ACC112 (cell line): ENCODE measurements at regions not wholly inside any gene's neighbourhood (a gene's known extent, or its start where the extent isn't known, plus 50 kb on each side); places are given as distances from the start of the nearest gene placed in this dataset.

Experiments used
- H2AFZ ChIP-seq: fragments of 200-600 bp; sonication (generic); one replicate; pipeline ENCODE4 v1.6.0; 2017; ENCODE audit warnings: antibody characterized with exemption, low read length; ENCODE audit not compliant: unreplicated experiment
- H3K27ac ChIP-seq: fragments of 200-600 bp; sonication (generic); 2 replicates; pipeline ENCODE4 v1.5.1; 2014; ENCODE audit warnings: low read depth, mild to moderate bottlenecking, antibody characterized with exemption, low read length, moderate library complexity
- H3K27me3 ChIP-seq: fragments of 200-600 bp; sonication (generic); 2 replicates; pipeline ENCODE4 v1.6.1; 2014; ENCODE audit warnings: mild to moderate bottlenecking, antibody characterized with exemption, low read length, moderate library complexity, mixed read lengths; ENCODE audit not compliant: insufficient read depth
- H3K36me3 ChIP-seq: fragments of 200-600 bp; sonication (generic); 2 replicates; pipeline ENCODE4 v1.6.1; 2016; ENCODE audit warnings: mild to moderate bottlenecking, antibody characterized with exemption, low read length, moderate library complexity, mixed read lengths; ENCODE audit not compliant: insufficient read depth
- H3K4me1 ChIP-seq: fragments of 200-600 bp; sonication (generic); one replicate; pipeline ENCODE4 v1.6.1; 2016; ENCODE audit warnings: low read length, mixed read lengths; ENCODE audit not compliant: insufficient read depth, unreplicated experiment, control insufficient read depth
- H3K4me3 ChIP-seq: fragments of 200-600 bp; sonication (generic); 2 replicates; pipeline ENCODE4 v1.5.1; 2014; ENCODE audit warnings: mild to moderate bottlenecking, low read depth, low read length
- H3K79me2 ChIP-seq: fragments of 200-600 bp; sonication (generic); one replicate; pipeline ENCODE4 v1.6.0; 2016; ENCODE audit warnings: low read length; ENCODE audit not compliant: control insufficient read depth, unreplicated experiment, insufficient read depth

DNA sequence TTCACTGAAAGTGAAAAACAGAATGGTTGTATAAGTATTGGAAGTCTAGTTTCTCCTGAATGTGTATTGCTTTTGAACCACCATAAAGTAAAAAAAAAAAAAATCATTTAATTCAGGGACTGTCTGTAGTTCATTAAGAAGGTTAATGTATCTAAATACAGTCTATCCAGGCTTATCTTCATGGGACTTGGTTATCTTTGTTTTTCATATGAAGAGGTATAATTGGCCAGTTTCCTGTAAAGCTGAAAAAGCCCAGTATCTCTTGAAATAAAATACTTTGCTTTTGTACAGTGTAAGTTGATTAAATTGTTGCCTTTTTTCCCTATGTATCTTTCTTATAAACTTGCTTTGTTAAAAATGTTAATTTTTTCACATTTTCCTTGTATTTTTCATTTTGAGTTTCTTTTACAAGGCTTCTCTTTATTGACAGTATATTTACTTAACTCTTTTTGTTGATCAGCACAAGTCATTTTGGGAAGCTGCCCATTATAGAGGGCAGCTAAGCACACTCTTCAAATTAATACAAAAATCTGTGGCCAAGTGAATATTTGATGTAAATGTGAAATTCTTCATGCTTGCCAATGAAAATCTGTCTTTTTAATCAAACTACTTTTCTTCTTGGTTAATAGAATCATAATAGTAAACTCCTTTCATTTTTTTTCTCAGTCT lies 156.0 kb downstream of the TMTC3 start:
- 0 out of 2 replicates have a peak, but pooled peaks cover 3% of the 10 kb centered on the region for H3K36me3 ChIP-seq
- 0 out of 2 replicates have a peak overlapping the region, but pooled peaks have one; percentile 4 for H3K4me3 ChIP-seq
- no peaks in the 10 kb centered on the region for H3K79me2 ChIP-seq
- H3K27ac ChIP-seq = peak overlapping the region; percentile 100
- no peaks in the 10 kb centered on the region for H3K27me3 ChIP-seq
- peak overlapping the region; percentile 1 for H2AFZ ChIP-seq
- H3K4me1 ChIP-seq = peaks cover 44% of the 10 kb centered on the region

DNA sequence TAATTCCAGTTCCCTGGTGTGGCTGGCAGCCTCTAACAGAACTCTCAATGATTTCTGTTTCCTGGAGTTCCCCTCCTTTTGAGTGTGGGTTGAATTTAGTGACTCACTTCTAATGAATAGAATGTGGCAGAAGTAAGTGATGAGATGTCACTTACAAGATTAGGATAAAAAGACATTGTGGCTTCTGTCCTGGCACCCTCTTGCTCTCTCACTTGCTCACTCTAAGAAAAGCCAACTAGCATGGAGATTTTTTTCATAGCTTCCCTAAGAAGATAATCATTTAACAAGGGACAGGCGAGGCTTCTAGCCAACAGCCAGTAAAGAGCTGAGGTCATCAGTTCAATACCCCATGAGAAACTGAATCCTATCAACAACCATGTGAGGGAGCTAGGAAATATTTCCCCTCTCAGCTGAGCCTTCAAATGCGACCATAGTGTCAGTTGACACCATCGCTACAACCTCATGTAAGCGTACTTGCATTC lies 156.7 kb downstream of the TMTC3 start:
- Histone ChIP-seq H3K36me3 (peaks cover 5% of the 10 kb centered on the region; the same call in 1 of the 2 replicates), H3K79me2 (no peaks in the 10 kb centered on the region), H3K4me3 (peak overlapping the region; percentile 38; the same call in 1 of the 2 replicates), H3K27me3 (no peaks in the 10 kb centered on the region), H3K27ac (peak overlapping the region; percentile 100), H3K4me1 (peaks cover 44% of the 10 kb centered on the region), H2AFZ (peak overlapping the region; percentile 1)

DNA sequence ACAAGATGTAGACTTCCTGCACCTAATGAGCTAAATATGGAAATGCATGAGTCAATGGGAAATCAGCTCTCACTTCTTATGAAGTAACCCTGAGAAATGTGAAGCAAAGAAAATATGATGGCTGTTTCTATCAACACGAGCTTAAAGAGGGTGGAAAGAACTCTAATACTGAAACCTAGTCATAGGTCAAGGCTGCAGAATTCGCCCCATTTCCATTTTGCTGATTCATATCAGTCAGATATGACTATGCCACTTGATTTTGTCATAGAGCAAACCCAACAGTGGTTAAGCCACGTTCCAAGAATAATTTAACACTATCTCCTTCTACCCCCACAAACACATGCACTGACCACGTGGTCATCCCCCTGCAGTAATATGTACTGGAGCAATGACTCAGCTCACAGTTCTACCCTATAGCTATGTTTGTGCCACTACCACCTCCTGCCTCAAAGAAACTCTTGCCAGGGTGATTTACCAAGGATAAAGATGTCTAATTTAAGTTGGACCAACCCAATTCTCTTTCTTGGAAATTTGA lies 157.5 kb downstream of the TMTC3 start:
- Histone ChIP-seq H3K4me1 (peaks cover 44% of the 10 kb centered on the region), H3K79me2 (no peaks in the 10 kb centered on the region), H3K27ac (peak overlapping the region; percentile 100), H2AFZ (no peak overlapping the region), H3K36me3 (peaks cover 9% of the 10 kb centered on the region; the same call in 1 of the 2 replicates), H3K4me3 (peak overlapping the region; percentile 61), H3K27me3 (no peaks in the 10 kb centered on the region)

DNA sequence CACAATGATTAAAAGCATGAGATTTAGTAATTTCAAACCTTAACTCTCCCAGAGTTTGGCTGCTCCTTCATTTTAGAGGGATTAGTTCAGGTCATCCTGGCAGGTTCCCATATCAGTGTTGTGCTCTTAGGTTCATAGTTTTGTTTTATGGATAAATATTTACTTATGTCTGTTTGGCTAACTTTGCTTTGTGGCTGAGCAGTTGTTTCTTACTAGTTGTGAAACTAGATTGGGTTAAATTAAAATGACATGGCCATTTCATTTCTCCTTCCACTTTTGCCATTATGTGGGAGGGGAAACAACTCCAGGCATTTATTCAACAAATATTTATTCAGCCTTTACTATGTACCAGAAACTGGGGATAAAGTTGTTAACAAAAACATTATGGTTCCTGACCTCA lies 158.8 kb downstream of the TMTC3 start:
- H3K79me2 ChIP-seq = no peaks in the 10 kb centered on the region
- H2AFZ ChIP-seq = peak overlapping the region; percentile 51
- peak overlapping the region; percentile 100 for H3K27ac ChIP-seq
- no peaks in the 10 kb centered on the region for H3K27me3 ChIP-seq
- peak overlapping the region; percentile 61; the same call in 1 of the 2 replicates for H3K4me3 ChIP-seq
- H3K36me3 ChIP-seq = peaks cover 9% of the 10 kb centered on the region; the same call in 1 of the 2 replicates
- H3K4me1 ChIP-seq = peaks cover 50% of the 10 kb centered on the region

DNA sequence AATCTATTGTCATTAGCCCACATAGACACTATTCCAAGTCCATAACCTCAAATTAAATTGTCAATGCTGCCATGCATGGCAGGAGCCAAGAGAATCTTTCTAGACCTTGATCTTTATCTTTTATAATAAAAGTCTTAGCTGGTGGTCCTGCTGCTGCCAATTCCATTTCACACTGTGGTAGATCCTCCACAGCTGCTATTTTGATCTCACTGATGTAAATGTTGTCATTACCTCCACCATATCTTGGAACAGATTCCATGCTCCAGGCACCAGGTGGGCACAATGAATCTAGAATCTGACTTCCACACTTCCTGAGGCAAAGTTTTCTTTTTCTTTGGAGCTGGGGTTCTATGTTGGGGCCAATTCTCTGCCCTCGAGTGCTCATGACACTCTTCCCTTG lies 161.2 kb downstream of the TMTC3 start:
- Histone ChIP-seq H2AFZ (no peak overlapping the region), H3K27ac (no peak overlapping the region), H3K4me3 (no peak overlapping the region), H3K27me3 (no peaks in the 10 kb centered on the region), H3K4me1 (peaks cover 67% of the 10 kb centered on the region), H3K36me3 (peaks cover 9% of the 10 kb centered on the region; the same call in 1 of the 2 replicates), H3K79me2 (no peaks in the 10 kb centered on the region)

DNA sequence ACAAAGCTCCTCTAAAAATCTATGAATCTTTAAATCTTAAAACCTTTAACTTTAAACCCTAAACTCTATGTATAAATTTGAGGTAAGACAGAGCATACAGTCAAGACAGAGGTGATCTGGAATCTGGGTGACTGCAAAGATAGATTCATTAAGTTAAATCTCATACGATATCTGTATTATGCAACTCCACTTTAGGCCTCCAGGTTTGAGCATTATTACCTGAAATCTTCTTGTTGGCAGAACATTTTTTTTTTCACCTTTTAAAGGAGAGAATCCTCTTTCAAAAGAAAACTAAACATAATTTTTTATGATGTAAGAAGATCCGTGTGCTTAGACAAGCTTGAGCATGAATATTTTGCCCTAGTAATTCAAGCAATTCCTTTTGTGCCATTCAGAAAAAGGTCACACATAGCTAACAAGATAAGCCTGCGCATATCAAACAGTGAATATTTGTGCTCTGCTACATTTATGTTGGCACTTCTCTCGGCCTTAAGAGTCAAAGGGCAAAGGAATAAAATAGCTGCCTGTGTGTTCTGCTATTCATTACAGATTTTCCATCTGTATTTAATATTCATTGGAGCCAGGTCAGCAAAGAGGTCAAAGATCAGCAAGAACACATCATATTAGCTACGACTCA lies 163.3 kb downstream of the TMTC3 start:
- peak overlapping the region; percentile 28 for H2AFZ ChIP-seq
- peak overlapping the region; percentile 98 for H3K27ac ChIP-seq

DNA sequence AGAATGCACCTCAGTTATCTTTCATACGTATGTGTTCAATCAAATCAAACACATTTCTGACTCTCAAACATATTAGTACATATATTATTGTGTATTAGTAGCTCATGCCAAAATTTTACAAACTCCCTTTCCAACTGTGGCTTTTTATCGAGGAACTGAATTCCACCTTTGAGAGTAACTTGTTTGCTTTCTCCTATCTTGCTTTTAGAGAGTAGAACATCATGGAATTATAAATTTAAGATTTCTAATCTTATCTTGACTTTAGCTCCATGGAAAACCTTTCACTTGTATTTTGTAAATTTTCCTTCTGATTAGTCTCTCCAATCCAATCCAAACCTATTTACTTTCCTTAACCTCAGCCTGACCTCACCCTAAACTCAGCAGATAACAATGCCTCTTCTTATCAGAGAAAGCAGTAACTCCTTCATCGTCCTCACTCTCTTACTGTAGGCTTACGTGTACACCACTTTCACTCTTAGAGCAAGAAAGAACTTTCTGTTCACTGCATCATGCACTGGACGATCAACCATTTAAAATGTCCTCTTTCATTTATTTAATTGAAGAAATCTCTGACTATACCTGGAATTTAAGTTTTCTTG lies 164.5 kb downstream of the TMTC3 start:
- H2AFZ ChIP-seq = peak overlapping the region; percentile 34
- peaks cover 6% of the 10 kb centered on the region; the same call in 1 of the 2 replicates for H3K36me3 ChIP-seq
- peak overlapping the region; percentile 15; the same call in 1 of the 2 replicates for H3K4me3 ChIP-seq
- no peaks in the 10 kb centered on the region for H3K27me3 ChIP-seq
- peaks cover 68% of the 10 kb centered on the region for H3K4me1 ChIP-seq
- H3K27ac ChIP-seq = peak overlapping the region; percentile 98
- no peaks in the 10 kb centered on the region for H3K79me2 ChIP-seq

More for the DNA sequence above, 163.3 kb downstream of the TMTC3 start:
- Histone ChIP-seq H3K4me1 (peaks cover 68% of the 10 kb centered on the region), H3K4me3 (no peak overlapping the region), H3K36me3 (peaks cover 6% of the 10 kb centered on the region; the same call in 1 of the 2 replicates), H3K79me2 (no peaks in the 10 kb centered on the region), H3K27me3 (no peaks in the 10 kb centered on the region)

DNA sequence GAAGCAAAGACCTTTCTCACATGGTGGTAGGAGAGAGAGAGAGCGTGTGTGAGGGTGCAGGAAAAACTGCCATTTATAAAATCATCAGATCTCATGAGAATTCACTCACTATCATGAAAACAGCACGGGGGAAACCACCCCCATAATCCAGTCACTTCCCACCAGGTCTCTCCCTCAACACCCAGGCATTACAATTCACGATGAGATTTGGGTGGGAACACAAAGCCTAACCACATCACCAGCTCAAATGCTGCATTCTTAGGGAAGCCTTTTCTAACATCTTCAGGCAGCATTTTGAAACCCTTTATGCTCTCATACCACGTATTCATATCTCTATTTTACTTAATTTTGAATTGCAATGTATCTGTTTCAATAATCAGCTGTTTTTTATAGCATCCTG lies 165.9 kb downstream of the TMTC3 start:
- Histone ChIP-seq H3K27me3 (no peaks in the 10 kb centered on the region), H3K4me3 (no peak overlapping the region), H2AFZ (no peak overlapping the region), H3K27ac (peak overlapping the region; percentile 98), H3K36me3 (peaks cover 6% of the 10 kb centered on the region; the same call in 1 of the 2 replicates), H3K79me2 (no peaks in the 10 kb centered on the region), H3K4me1 (peaks cover 69% of the 10 kb centered on the region)

DNA sequence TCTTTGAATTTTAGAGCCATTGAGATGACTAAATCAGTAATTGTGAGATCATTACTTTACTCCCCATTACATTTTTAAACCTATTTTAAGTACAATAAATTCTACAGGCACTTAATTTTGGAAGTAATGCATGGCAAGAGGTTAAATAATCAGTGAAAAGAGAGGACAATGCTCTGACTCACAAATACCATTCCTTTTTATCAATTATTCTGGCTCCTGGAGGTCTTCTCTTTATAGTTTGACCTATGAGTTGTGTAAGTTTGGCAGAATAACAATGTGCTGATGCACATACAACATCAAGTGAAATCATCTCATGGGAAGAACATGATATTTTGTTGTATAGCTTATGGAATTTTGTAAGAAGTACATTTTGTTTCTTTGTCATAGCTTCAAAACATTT lies 166.7 kb downstream of the TMTC3 start:
- Histone ChIP-seq H3K36me3 (peaks cover 4% of the 10 kb centered on the region; the same call in 1 of the 2 replicates), H3K4me3 (0 out of 2 replicates have a peak overlapping the region, but pooled peaks have one; percentile 28), H3K27me3 (no peaks in the 10 kb centered on the region), H3K4me1 (peaks cover 76% of the 10 kb centered on the region), H3K79me2 (no peaks in the 10 kb centered on the region), H3K27ac (peak overlapping the region; percentile 98), H2AFZ (no peak overlapping the region)

DNA sequence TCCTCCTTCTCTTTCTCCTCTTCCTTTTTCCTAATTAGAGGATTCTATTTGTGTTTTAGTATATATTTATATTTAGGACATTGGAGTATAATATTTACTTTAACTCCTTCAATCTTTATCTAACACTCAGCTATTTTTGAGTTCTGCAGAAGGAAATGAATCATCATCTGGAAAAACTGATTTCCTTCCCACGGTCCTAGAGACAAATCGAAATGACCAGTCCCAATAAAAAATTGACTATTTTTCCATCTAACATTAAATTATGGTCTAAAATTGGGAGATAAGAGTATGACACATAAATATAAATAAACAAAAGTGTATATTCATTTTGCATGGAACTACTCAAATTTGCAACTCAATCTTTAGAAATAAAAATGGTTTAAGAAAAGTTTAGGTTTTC lies 167.4 kb downstream of the TMTC3 start:
- Histone ChIP-seq H3K4me3 (peak overlapping the region; percentile 28; the same call in 1 of the 2 replicates), H3K27ac (peak overlapping the region; percentile 98), H3K79me2 (no peaks in the 10 kb centered on the region), H2AFZ (no peak overlapping the region), H3K36me3 (no peaks in the 10 kb centered on the region), H3K4me1 (peaks cover 76% of the 10 kb centered on the region), H3K27me3 (no peaks in the 10 kb centered on the region)
